SH-SY5Y (cell line): ENCODE measurements at regions not wholly inside any gene's neighbourhood (a gene's known extent, or its start where the extent isn't known, plus 50 kb on each side); places are given as distances from the start of the nearest gene placed in this dataset.

Experiments used
- GATA2 ChIP-seq: IDR thresholded peaks from 2 replicates; pipeline ENCODE4 v1.6.1; 2011; ENCODE audit warnings: mild to moderate bottlenecking, low read depth, low read length
- GATA3 ChIP-seq: IDR thresholded peaks from 2 replicates; pipeline ENCODE4 v1.6.1; 2011; ENCODE audit warnings: low read depth, mild to moderate bottlenecking, low read length, moderate library complexity

DNA sequence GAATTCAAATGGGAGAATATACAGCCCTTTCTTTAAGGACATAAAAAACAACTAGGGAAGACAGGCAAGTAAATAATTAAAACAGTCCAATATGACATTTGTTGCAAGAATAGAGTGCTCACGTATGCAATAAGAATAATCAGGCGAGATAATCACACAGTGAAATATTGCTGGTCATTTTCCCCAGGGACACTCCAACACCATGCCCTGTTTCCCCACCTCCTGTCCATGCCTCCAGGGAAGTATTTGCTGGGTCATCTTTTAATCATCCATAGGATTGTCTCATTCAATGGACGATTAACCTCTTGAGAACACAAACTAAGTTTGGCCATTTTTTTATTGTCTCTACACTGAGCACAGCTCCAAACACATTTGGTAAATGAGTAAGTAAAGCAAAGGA, 472.9 kb downstream of the C6orf118 start:
- TF ChIP-seq GATA2 (no peak), GATA3 (no peak)

DNA sequence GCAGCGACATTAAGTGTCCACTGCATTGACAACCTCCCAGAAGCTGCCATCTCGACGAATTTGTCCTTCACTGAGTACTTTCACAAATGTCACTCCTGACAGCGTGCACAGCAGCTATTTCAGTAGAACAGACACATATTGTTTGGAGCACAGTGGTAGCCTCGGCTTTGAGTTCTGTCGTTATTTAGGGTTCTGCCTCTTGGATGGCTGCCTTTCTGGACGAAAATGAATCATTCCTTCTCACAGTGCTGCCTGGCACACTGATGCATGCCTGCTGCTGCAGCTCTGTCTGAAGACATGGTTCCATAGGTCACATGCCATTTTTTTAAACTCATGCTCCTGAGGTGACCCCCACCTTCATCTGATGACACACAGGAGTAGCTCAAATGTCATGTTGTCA, 477.0 kb downstream of the C6orf118 start:
- TF ChIP-seq GATA2 (no peak), GATA3 (no peak)

- no peak for TF ChIP-seq GATA3
- TF ChIP-seq GATA2 = no peak
Measured at GRCh38 chr6:164827537-164827936, 481.9 kb downstream of the C6orf118 start.

DNA sequence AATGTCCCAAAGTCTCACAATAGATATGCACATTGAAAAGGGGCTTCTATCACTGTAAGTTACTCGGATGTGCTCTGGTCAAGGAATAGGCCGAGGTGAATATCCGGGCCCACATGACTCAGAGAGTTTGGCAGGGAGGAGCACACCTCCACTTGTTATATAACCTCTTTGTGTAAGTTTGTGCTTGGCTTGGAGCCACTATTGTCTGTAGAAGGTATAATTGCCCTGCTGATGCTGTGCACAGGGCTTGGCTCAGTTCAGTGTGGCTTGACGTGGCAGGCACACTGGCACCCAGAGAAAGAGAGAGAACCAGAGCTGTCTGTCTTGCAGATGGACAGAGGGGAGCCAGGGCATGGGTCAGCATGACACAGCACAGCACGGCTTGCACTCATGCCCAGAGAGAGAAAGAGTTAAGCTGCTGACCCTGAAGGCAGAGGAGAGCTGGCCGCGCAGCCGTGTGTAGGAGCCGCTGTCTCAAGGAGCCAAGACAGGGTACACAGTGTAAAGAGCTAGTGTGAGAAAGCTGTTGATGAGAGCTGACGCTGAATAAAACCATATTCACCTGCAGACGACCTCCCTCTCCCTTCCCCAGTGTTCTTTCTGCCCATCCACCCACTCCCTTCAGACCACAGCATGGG, 482.5 kb downstream of the C6orf118 start:
- TF ChIP-seq GATA3 (no peak), GATA2 (no peak)

DNA sequence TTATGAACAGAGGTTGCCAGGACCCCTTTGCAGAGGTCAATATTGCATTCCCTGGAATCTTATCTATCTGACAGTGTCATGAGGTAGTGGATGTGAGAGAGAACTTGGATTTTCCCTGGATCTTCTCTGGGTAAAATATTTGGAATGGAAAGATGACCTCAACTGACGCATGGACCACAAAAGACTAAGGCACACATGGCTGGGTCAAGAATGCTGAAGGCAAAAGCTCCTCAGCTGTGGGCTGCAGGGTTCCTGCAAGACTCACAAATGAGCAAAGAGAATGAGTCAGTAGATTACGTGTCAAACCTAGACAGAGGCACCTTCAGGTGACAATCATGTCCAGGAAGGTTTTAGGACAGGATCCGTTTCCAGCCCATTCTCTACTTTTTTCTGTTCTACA, 484.0 kb downstream of the C6orf118 start:
- no peak for TF ChIP-seq GATA3
- TF ChIP-seq GATA2 = no peak

DNA sequence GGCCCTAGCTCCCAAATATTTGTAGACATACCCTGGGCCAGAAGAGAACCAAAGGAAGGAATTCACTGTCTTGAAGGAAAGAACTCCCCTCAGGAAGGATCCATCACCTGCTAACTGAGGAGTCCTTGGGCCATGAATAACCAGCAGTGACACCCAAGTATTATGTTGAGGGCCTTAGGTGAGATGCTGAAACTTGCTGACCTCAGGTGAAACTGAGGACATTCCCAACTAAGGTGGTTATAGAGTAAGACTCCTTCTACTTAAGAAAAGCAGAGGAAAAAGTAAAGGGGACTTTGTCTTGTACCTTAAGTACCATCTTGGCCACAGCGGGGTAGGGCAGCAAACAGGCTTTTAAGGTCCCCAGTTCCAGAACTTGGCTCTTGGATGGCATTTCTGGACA, 491.7 kb downstream of the C6orf118 start:
- TF ChIP-seq GATA2 (no peak), GATA3 (no peak)

DNA sequence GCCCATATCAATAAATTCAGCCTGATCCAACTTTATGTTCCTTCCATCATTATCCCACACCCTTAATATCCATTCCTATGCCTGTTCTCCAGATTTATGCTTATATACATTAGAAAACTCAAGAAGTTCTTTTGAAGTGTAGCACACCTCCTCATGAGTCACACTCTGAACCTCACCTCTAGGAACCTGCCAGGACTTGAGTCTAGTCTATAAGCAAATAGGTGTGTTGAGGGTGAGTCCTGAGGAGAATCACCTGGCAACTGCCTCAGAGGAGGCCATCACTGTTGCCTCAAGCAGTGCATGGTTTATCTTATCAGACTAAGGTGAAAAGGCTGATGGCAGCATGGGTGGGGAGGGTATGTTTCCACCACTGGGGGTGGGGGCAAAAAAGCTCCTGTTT, 496.7 kb downstream of the C6orf118 start:
- TF ChIP-seq GATA2 (no peak), GATA3 (no peak)

GRCh38 chr6:164807125-164807524, 502.3 kb downstream of the C6orf118 start:
- TF ChIP-seq GATA2 (no peak), GATA3 (no peak)

- TF ChIP-seq GATA3 (no peak), GATA2 (no peak)
Measured at GRCh38 chr6:164795056-164795815, 514.2 kb downstream of the C6orf118 start.

DNA sequence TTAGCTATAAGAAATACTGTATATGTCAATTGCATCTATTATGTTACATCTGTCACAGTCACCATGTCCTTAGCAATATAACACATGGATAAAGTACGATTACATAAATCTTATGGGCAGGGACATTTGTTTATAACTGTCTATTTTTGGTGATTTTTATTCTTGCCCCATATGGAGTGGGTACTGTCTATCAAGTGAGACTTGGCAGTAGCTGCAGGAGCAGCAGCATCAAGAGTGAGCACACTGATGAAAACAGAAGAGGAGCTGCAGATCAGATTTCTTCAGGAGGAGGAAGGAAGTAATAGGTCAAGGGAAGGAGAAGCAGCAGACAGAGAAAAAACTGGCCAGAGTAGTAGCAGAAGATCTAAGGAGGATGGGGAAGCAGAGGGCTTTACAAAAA, 516.7 kb downstream of the C6orf118 start:
- no peak for TF ChIP-seq GATA3
- no peak for TF ChIP-seq GATA2

DNA sequence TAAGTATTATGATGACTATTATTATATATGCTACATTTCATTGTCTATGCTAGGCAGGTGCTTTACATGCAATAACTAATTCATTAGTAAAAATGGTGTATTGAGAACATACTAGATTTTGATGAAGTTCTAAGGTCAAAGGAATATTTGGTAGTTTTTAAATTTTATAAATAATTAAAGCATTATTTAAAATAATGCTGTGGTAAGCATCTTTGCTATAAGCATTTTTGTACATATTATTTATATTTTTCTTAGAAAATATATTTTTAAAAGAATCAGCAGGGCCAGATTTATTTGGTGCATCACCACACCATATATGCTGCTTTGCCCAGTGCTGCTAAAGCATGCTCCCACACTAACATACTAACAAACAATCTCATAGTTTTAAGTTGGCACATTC, 517.9 kb downstream of the C6orf118 start:
- TF ChIP-seq GATA2 (no peak), GATA3 (no peak)

DNA sequence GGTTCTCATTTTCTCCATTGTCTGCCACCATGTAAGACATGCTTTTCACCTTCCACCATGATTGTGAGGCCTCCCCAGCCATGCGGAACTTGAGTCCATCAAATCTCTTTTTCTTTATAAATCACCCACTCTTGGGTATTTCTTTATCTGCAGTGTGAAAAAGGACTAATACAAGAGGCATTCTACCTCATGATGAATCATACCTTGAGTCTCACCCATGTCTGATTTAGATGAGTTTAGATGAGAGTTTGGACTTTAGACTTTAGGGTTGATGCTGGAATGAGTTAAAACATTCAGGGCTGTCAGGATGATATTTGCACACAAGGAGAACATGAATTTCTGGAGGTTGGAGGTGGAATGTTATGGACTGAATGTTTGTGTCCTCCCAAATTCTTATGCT, 545.6 kb downstream of the C6orf118 start:
- no peak for TF ChIP-seq GATA3
- TF ChIP-seq GATA2 = no peak

DNA sequence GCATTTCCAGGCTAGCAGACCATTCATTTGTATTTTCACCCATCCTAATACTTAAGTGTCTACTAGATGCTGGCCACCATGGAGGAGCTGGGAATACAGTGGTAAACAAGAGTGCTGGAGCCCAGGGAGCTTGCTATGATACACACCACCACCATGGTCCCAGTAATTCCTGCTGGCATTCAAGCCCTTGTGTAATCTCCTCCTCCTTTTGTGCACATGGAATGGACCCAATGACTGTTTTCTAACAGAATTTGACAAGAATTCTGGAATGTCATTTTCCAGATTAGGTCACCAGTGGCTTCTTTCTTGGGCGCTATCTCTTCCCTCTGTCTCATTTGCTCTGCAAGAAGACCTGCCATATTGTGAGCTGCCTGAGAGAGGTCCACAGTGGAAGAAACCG, 552.0 kb downstream of the C6orf118 start:
- no peak for TF ChIP-seq GATA2
- TF ChIP-seq GATA3 = no peak

- TF ChIP-seq GATA3 = no peak
- TF ChIP-seq GATA2 = no peak
Measured at GRCh38 chr6:164756723-164757122, 552.7 kb downstream of the C6orf118 start.

GRCh38 chr6:164756142-164756541, 553.3 kb downstream of the C6orf118 start:
- TF ChIP-seq GATA2 (no peak), GATA3 (no peak)
